ENCODE measurements at regions not wholly inside any gene's neighbourhood (a gene's known extent, or its start where the extent isn't known, plus 50 kb on each side); places are given as distances from the start of the nearest gene placed in this dataset.

- TF ChIP-seq, protein P1, sequence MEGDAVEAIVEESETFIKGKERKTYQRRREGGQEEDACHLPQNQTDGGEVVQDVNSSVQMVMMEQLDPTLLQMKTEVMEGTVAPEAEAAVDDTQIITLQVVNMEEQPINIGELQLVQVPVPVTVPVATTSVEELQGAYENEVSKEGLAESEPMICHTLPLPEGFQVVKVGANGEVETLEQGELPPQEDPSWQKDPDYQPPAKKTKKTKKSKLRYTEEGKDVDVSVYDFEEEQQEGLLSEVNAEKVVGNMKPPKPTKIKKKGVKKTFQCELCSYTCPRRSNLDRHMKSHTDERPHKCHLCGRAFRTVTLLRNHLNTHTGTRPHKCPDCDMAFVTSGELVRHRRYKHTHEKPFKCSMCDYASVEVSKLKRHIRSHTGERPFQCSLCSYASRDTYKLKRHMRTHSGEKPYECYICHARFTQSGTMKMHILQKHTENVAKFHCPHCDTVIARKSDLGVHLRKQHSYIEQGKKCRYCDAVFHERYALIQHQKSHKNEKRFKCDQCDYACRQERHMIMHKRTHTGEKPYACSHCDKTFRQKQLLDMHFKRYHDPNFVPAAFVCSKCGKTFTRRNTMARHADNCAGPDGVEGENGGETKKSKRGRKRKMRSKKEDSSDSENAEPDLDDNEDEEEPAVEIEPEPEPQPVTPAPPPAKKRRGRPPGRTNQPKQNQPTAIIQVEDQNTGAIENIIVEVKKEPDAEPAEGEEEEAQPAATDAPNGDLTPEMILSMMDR (conservative IDR thresholded peaks at IDR 0.05; ENCODE audit: low read length): no peak
- TF ChIP-seq EZH2phosphoT487 (IDR thresholded peaks at IDR 0.05; ENCODE audit: borderline replicate concordance, low read depth, low read length): no peak
These were observed 52.4 kb upstream of the RGS7BP start for GRCh38 chr5:64453405-64453804.
